Mesothelial cell of epicardium (in vitro differentiated cells): ENCODE measurements at regions not wholly inside any gene's neighbourhood (a gene's known extent, or its start where the extent isn't known, plus 50 kb on each side); places are given as distances from the start of the nearest gene placed in this dataset.

ENCODE experiments used
- DNase-seq, 2 experiments: peaks; one replicate each; pipeline ENCODE4 v3.0.0; 2021; ENCODE audit warnings: low spot score in 2 of 2; ENCODE audit not compliant: unreplicated experiment in 2 of 2
- H3K27ac Mint-ChIP-seq: 2 replicates; pipeline ENCODE4 v1.8.0; 2021; ENCODE audit warnings: mixed read lengths
- H3K27me3 Mint-ChIP-seq: 2 replicates; pipeline ENCODE4 v1.8.0; 2021; ENCODE audit warnings: low read depth, mixed read lengths
- H3K36me3 Mint-ChIP-seq: 2 replicates; pipeline ENCODE4 v1.8.0; 2021; ENCODE audit warnings: mixed read lengths
- H3K4me1 Mint-ChIP-seq: 2 replicates; pipeline ENCODE4 v1.8.0; 2021; ENCODE audit warnings: mixed read lengths
- H3K4me3 Mint-ChIP-seq: 2 replicates; pipeline ENCODE4 v1.8.0; 2021; ENCODE audit warnings: mild to moderate bottlenecking, moderate library complexity, mixed read lengths
- H3K9me3 Mint-ChIP-seq: 2 replicates; pipeline ENCODE4 v1.8.0; 2021; ENCODE audit warnings: mixed read lengths
- TF ChIP-seq, protein P1 (sequence below): fragments of 200-600 bp; sonication (generic); IDR thresholded peaks from one replicate; pipeline ENCODE4 v1.5.0; 2021; ENCODE audit warnings: antibody characterized with exemption; ENCODE audit not compliant: unreplicated experiment

DNA sequence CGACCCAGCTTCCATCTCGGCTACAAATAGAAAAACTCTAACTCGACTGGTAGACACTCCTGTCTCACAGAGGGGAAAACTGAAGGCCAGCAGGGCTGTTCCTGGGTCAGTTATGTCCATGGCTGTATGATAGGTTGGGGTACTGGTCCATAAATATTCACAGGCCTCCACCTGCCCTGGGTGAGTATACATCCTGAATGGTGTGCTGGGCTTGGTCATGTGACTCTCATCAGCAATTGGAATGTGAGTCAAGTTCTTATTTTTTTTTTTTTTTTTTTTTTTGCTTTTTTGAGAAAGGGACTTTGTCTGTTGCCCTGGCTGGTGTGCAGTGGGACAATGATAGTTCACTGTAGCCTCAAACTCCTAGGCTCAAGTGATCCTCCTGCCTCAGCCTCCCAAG, 58.3 kb upstream of the NEK6 start:
- H3K4me3 Mint-ChIP-seq: no peak overlapping the region
- H3K27me3 Mint-ChIP-seq: peaks cover 12% of the 10 kb centered on the region
- H3K36me3 Mint-ChIP-seq: no peaks in the 10 kb centered on the region
- H3K9me3 Mint-ChIP-seq: peaks cover 21% of the 10 kb centered on the region
- TF ChIP-seq, protein P1, sequence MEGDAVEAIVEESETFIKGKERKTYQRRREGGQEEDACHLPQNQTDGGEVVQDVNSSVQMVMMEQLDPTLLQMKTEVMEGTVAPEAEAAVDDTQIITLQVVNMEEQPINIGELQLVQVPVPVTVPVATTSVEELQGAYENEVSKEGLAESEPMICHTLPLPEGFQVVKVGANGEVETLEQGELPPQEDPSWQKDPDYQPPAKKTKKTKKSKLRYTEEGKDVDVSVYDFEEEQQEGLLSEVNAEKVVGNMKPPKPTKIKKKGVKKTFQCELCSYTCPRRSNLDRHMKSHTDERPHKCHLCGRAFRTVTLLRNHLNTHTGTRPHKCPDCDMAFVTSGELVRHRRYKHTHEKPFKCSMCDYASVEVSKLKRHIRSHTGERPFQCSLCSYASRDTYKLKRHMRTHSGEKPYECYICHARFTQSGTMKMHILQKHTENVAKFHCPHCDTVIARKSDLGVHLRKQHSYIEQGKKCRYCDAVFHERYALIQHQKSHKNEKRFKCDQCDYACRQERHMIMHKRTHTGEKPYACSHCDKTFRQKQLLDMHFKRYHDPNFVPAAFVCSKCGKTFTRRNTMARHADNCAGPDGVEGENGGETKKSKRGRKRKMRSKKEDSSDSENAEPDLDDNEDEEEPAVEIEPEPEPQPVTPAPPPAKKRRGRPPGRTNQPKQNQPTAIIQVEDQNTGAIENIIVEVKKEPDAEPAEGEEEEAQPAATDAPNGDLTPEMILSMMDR: no peak
- no peak for DNase-seq
- no peak overlapping the region for H3K27ac Mint-ChIP-seq
- H3K4me1 Mint-ChIP-seq: no peaks in the 10 kb centered on the region

DNA sequence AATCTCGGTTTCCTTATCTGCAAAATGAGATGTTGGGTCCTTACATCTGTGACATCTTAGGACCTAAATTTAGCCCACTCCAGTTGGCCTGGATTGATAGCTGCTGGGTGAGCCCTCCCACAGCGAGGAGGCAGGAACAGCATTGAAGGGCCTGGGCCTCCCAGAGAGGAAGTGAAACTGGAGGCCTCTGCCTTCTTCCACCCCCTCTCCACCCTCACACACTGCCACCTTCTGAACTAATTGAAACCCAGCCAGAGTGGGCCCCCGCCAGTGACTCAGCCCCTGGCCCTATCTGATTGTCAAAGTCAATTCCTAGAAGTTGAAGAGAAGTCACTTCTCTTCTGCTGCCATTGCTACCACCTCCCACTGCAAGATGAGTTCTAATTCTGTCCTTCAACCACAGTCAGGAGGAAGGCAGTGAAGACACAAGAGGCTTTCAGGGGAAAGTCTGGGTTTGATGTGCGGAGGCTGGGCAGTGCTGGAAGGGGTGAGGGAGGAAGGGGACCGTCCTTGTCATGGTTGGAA, 55.2 kb upstream of the NEK6 start:
- Mint-ChIP-seq H3K4me1 (no peaks in the 10 kb centered on the region), H3K36me3 (no peaks in the 10 kb centered on the region), H3K27me3 (peaks cover 24% of the 10 kb centered on the region), H3K27ac (no peak overlapping the region), H3K9me3 (peaks cover 17% of the 10 kb centered on the region), H3K4me3 (no peak overlapping the region)
- no peak for DNase-seq
- TF ChIP-seq, protein P1: no peak

DNA sequence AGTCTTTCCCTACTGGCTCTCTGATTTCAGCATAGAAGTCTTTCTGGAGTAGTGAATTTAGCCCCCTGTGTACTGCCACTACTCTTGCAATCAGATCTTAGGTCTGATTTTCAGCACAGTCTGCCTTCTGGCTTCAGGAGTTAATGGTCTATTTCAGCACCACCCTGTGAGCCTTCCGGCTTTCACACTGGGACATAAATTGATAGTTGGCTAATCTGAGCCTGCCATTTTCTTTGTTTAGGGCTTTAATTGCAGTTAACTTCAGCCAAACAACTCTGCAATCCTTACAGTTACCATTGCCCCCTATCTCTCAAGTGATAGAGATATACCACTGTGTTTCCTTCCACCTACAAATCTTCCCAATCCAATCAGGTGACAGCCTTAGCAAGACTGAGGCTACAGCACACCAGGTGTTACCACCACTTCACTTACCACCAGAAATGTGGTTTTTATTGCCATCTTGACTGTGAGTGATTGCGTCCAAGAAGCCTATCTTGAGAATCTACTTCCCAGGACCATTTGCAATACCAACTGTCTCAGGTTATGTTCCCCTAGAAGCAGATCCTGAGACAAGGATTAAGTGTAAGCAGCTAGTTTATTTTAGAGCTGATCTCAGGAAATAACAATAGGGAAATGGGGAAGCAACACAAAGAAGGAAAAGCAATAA, 51.9 kb upstream of the NEK6 start:
- Mint-ChIP-seq H3K27me3 (peaks cover 24% of the 10 kb centered on the region), H3K4me3 (no peak overlapping the region), H3K4me1 (no peaks in the 10 kb centered on the region), H3K27ac (no peak overlapping the region), H3K36me3 (no peaks in the 10 kb centered on the region), H3K9me3 (peaks cover 17% of the 10 kb centered on the region)
- DNase-seq: no peak
- TF ChIP-seq, protein P1: no peak

DNA sequence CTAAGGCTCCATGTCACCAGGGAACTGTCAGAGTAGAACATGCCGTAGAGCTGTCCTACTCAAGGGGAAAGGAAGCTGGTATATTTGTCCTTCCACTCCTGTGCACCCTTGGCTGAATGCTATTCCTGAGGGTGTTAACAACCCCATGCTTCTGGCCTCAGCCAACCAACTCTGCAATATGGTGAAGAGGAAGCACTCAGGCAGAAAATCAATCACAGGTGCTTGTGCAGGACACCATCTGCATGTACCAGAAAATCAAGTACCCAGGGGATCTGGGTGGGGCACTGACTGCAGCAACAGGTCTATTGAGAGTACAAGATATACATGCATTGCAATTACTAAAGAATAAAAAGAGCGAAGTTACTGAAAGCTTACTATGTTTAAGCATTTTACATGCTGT, 51.4 kb upstream of the NEK6 start:
- no peak for DNase-seq
- TF ChIP-seq, protein P1: no peak
- Mint-ChIP-seq H3K4me1 (no peaks in the 10 kb centered on the region), H3K9me3 (peaks cover 17% of the 10 kb centered on the region), H3K27ac (no peak overlapping the region), H3K4me3 (no peak overlapping the region), H3K36me3 (no peaks in the 10 kb centered on the region), H3K27me3 (peaks cover 24% of the 10 kb centered on the region)
